GM19372 (cell line): ENCODE measurements at regions not wholly inside any gene's neighbourhood (a gene's known extent, or its start where the extent isn't known, plus 50 kb on each side); places are given as distances from the start of the nearest gene placed in this dataset.

Experiments
- ATAC-seq: cut with Tn5 transposase; IDR thresholded peaks from one replicate; pipeline ENCODE4 v1.9.1; 2021; ENCODE audit warnings: mild to moderate bottlenecking, low read depth, moderate library complexity; ENCODE audit not compliant: unreplicated experiment

- ATAC-seq = no peak
Observed at GRCh38 chr11:130609121-130610035, 160.9 kb downstream of the ADAMTS15 start.

DNA sequence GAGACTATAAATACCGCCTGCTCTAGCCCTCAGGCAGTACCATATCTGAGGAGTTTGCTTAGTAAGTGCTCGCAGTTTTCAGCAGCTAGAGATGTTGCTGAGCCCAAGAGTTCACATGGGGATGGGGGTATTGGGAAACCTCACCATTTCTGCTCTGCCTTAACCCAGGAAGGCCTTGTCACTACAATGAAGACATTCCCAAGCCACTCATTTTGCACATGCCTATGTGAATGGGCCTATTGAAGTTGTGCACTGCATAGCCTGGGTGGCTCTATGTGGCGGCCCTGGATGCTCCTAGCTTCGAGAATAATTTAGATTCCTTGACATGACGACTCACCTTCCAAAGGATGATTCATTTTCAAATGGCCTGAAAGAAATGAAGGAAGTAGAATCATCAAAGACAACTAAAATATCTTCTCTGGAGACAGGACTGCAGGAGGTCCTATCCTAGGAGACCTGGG, 163.4 kb downstream of the ADAMTS15 start:
- no peak for ATAC-seq

- no peak for ATAC-seq
Observed at GRCh38 chr11:130612291-130612851, 163.9 kb downstream of the ADAMTS15 start.

DNA sequence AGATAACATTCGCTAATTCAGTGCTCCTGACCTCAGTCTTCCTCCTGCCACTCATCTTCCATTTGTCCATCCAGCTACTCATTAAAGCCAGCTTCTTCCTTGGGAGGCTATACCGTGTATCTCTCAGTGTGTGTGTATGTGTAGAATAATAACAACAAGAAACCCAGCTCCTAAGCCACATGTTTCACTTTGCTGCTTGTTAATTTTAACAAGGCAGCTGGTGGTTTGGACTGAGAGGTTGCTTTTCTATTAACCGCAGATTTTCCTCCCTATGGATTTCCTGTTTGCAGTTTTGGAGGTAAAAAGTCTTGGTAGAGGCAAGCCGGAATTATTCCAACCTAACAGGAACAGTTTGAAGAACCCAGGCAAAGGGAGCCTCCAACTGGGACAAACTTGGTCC, 165.0 kb downstream of the ADAMTS15 start:
- no peak for ATAC-seq

DNA sequence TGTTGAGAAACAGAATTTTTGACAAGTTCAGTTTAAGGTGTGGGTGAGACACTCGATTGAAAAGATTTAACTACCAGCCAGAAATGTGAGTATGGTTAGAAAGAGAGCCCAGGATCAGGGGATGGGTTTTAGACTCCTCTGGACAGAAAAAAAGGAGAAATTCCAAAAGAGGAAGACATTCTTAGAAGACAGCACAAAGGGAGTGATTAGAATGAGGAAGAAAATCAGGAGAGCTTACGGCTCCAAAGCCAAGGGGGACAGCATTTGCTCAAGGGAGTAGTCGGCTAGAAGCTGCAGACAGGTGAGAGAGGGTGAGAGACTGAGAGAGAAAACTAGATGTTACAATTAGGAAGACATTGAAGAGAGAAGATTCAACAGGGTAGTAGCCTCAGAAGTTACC, 166.1 kb downstream of the ADAMTS15 start:
- ATAC-seq = no peak

DNA sequence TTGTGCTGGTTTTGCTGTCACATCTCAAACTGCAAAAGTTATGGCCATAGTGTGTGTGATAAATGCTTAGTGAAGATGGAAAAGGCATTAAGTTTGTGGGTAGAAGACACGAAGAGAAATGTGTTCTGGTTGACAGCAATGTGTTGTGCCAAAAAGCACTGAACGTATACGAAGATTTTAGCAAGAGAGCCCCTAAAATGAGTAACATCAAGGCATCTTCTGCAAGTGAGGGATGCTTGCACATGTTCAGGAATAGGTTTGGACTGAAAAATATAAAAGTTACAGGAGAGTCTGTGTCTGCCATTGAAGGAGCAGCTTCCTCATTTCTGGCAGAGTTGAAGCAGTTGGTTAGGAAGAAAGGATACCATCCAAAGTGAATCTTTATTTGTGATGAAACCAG, 167.1 kb downstream of the ADAMTS15 start:
- ATAC-seq = no peak

DNA sequence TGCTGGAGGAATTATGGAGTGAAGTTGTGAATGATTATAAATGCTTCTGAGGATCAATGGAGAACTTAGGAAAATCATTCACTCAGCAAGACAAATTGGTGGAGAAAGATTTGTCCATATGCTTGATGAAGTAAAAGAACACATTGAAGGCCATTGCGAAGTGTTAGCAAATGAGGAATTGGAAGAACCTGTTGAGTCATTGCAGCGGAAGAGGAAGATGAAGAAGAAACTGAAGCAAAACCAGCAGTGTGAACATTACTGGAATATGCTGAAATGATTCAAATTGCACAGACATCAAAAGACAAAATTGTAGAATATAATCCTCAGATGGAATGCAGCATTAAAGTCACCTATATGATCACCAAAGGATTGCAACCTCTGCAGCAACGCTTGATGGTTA, 168.1 kb downstream of the ADAMTS15 start:
- ATAC-seq = no peak

GRCh38 chr11:130617001-130617400, 168.6 kb downstream of the ADAMTS15 start:
- no peak for ATAC-seq

GRCh38 chr11:130620548-130620947, 172.1 kb downstream of the ADAMTS15 start:
- ATAC-seq = no peak

DNA sequence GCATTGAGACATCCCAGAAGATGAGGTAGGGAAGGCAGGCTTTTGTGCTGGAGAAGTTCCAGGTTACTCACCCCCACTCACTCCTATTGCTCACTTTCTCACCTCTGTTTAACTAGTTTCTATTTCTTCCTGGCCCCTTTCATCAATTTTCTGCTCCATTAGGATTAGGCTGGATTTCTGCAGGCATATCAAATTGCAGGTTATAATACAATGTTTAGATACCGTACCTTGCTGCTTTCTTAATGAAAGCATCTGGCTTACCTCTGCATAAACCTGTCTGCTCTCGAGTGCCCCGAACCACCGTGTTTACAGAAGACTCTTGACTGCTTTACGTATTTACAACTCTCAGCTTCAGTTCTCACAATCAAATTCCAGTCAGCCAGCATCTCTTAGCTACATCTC, 173.7 kb downstream of the ADAMTS15 start:
- ATAC-seq = no peak

GRCh38 chr11:130623670-130624668, 175.5 kb downstream of the ADAMTS15 start:
- ATAC-seq = no peak

GRCh38 chr11:130624971-130625544, 176.6 kb downstream of the ADAMTS15 start:
- no peak for ATAC-seq

DNA sequence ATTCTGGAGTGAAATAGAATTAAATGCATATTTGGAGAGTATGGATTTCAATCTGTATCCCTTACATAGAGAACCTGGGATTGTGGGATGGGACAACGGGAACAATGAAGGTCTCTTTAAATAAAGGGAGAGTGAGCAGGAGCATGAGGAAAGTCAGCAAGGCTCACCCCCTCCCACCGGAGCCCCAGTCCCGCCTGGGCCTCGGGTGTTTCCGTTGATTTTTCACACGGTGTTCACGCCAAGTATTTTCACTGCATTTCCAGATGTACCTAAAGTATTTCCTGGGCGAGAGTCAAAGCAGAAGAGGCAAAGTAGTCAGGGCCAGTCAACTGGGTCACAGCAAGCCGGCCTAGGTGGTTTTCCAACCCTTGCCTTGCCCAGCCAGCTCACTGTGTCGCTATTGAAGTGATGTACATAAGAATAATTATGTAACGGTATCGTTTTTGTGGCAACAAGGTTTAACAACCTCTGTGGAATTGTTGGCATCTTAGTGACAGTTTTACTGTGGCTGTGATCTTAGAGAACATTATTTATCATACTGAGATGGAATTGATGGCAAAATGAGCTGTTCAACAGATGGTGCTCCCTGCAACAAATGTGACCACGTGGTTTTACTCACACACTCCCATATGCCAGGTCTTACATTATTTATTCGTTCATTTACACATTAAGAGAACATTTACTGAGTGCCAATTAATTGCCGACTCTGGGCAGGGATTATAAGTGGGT, 177.3 kb downstream of the ADAMTS15 start:
- ATAC-seq = no peak

DNA sequence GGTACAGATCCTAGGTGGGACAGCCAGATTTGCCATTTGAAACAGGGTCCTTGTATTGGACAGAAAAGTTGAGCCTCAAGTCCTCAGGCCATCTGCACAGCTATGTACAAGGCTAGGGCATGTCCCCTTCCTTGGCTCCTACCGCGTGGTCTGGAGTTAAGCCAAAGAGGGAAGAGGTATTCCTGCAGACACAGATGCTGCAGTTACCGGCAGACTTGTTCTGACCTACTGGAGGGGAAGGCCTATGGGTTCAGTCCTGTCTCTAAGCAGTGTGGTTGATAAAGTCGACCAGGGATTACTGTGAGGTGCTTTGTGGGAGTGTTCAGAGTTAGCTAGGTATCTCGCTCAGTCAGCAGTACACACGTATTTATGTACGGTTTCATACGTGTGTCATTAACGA, 180.6 kb downstream of the ADAMTS15 start:
- no peak for ATAC-seq

DNA sequence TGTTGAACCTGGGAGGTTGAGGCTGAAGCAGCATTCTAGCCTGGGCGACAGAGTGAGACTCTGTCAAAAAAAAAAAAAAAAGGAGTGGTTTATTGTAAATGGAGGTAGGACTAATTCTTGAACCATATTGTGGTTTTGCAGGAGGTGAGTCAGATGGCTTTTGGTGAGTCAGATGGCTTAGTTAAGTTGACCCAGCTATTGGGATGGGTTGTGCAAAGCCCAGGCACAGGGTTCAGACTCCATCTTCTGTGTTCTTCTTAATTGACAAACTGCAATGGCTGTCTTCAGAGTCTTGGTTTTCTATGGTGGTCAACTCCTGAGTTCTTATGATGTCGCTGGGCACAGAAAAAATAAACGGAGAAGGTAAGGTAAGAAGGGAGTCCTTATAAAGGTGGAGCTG, 182.7 kb downstream of the ADAMTS15 start:
- ATAC-seq = no peak

GRCh38 chr11:130633466-130633865, 185.0 kb downstream of the ADAMTS15 start:
- ATAC-seq = no peak

- ATAC-seq = no peak
Observed at GRCh38 chr11:130634186-130634585, 185.7 kb downstream of the ADAMTS15 start.

DNA sequence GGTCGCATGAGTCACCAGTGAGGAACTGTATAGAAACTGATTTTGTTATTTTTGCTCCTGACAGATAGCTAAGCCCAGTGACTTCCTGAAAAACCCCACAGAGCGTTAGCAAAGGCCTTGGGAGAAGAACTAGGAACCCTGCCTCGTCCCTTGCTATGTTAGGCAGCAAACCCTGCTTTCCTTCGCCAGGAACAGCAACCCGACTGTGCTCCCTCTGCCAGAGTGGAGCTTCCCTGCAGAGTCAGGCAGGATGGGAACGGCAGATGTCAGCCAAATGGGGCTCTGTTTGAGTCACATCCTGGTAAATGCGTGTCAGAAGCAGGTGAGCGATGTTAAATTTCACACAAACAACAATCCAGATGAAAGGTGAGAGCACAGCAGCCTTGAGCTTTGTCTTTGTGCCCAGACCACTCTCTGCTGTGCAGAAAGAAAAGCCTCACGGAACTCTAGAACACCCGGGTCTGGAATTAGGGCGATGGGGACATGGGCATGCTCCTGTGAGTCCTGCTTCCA, 186.6 kb downstream of the ADAMTS15 start:
- no peak for ATAC-seq

DNA sequence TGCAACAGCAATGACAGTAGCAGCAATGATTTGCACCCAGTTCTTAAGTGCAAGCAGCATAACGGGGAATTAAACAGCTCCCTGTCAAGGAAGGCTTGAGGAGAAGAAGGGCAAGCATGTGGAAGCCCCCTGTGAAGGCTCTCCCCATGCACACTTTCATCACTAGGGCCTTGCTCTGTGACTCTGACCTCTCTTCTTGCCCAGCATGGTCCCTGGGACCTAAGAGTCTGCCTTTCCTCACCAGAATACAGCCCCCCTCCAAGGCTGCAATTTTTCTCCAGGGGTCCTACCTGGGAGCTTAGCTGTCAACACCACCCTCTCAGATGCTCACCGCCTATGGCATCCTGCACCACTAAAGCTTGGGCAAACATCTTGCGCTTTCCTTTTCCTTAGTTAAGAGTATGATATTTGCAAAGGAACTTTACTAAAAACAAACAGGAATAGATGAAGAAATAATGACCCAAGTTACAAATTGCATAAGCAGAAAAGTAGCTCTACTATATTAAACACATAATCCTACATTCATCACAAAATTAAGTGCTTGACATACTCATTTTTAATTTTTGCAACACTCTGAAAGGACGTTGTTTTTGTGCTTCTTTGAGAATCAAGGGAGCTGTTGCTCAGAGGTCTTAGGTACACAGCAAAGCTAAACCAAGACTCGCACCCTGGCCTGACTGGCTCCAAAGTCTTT, 187.6 kb downstream of the ADAMTS15 start:
- no peak for ATAC-seq
